ENCODE measurements at regions not wholly inside any gene's neighbourhood (a gene's known extent, or its start where the extent isn't known, plus 50 kb on each side); places are given as distances from the start of the nearest gene placed in this dataset.

- TF ChIP-seq CTCF (IDR thresholded peaks at IDR 0.05; ENCODE audit: insufficient read depth, low read depth, low read length): no peak
- no peak for TF ChIP-seq EZH2 (IDR thresholded peaks at IDR 0.05; ENCODE audit: insufficient read depth, low read length)
These were observed 1169.1 kb upstream of the EPHA6 start for GRCh38 chr3:95645291-95645690.

Data from astrocyte (in vitro differentiated cells and primary cell).